ENCODE measurements at regions not wholly inside any gene's neighbourhood (a gene's known extent, or its start where the extent isn't known, plus 50 kb on each side); places are given as distances from the start of the nearest gene placed in this dataset.

GRCh38 chr3:75171630-75172230 lies 492.4 kb upstream of the FRG2C start:
- no peak overlapping the region for H3K27ac ChIP-seq
- TF ChIP-seq POLR2AphosphoS5 (IDR thresholded peaks at IDR 0.05) (no peak), CTCF (IDR thresholded peaks at IDR 0.05) (peak in 2 of 5 experiments; percentile 15 to 24), EP300 (IDR thresholded peaks at IDR 0.05; ENCODE audit: low read depth) (no peak), POLR2A (IDR thresholded peaks at IDR 0.05) (no peak)
- no peak for DNase-seq
- H3K4me3 ChIP-seq: no peak overlapping the region
- WGBS, 2 donors (ENCODE audit: low coverage in 1 of 2): 19 to 35% methylated on average over 2 of the region's 2 CpGs
- H3K36me3 ChIP-seq: no peaks in the 10 kb centered on the region
- in situ Hi-C loops (cut with MboI; ENCODE audit: low pct_ligation_motif_present in 1 of 4, low pct_unique_long_range_greater_than_20kb in 1 of 4, low sequenced_read_pairs in 3 of 4) (no loop called here), intact Hi-C loops (cut with DNase I; ENCODE audit: low total_unique reads) (no loop called here)
- H3K27me3 ChIP-seq: no peaks in the 10 kb centered on the region
- H3K4me1 ChIP-seq: no peaks in the 10 kb centered on the region
- no peaks in the 10 kb centered on the region for H3K9me3 ChIP-seq

GRCh38 chr3:75176937-75177336 lies 487.2 kb upstream of the FRG2C start:
- Histone ChIP-seq H3K9me3 (no peaks in the 10 kb centered on the region), H3K36me3 (no peaks in the 10 kb centered on the region), H3K27me3 (no peaks in the 10 kb centered on the region), H3K4me1 (no peaks in the 10 kb centered on the region), H3K4me3 (no peak overlapping the region), H3K27ac (no peak overlapping the region)
- in situ Hi-C loops (cut with MboI; ENCODE audit: low pct_ligation_motif_present in 1 of 4, low pct_unique_long_range_greater_than_20kb in 1 of 4, low sequenced_read_pairs in 3 of 4) (no loop called here), intact Hi-C loops (cut with DNase I; ENCODE audit: low total_unique reads) (no loop called here)
- no peak for DNase-seq
- WGBS, 2 donors (ENCODE audit: low coverage in 1 of 2): 37 to 62% methylated on average over 3 of the region's 3 CpGs
- no peak for TF ChIP-seq POLR2A (IDR thresholded peaks at IDR 0.05)

GRCh38 chr3:75180235-75180944 lies 483.7 kb upstream of the FRG2C start:
- Histone ChIP-seq H3K36me3 (no peaks in the 10 kb centered on the region), H3K4me1 (no peaks in the 10 kb centered on the region), H3K27ac (no peak overlapping the region), H3K4me3 (no peak overlapping the region), H3K9me3 (no peaks in the 10 kb centered on the region), H3K27me3 (no peaks in the 10 kb centered on the region)
- 76 to 93% methylated on average over 2 to 7 of the region's 7 CpGs for WGBS, 2 donors (ENCODE audit: low coverage in 1 of 2)
- intact Hi-C loops (cut with DNase I; ENCODE audit: low total_unique reads) (no loop called here), in situ Hi-C loops (cut with MboI; ENCODE audit: low pct_ligation_motif_present in 1 of 4, low pct_unique_long_range_greater_than_20kb in 1 of 4, low sequenced_read_pairs in 3 of 4) (no loop called here)
- no peak for TF ChIP-seq EP300 (IDR thresholded peaks at IDR 0.05; ENCODE audit: low read depth)
- no peak for TF ChIP-seq POLR2AphosphoS5 (IDR thresholded peaks at IDR 0.05)
- TF ChIP-seq POLR2A (IDR thresholded peaks at IDR 0.05): no peak
- no peak for TF ChIP-seq CTCF (IDR thresholded peaks at IDR 0.05)
- no peak for DNase-seq

GRCh38 chr3:75180945-75181298 lies 483.2 kb upstream of the FRG2C start:
- in situ Hi-C loops (cut with MboI; ENCODE audit: low pct_ligation_motif_present in 1 of 4, low pct_unique_long_range_greater_than_20kb in 1 of 4, low sequenced_read_pairs in 3 of 4): no loop called here
- no peak for TF ChIP-seq EP300 (IDR thresholded peaks at IDR 0.05; ENCODE audit: low read depth)
- no peak for TF ChIP-seq POLR2A (IDR thresholded peaks at IDR 0.05)
- no peak for TF ChIP-seq CTCF (IDR thresholded peaks at IDR 0.05)
- no peak for TF ChIP-seq POLR2AphosphoS5 (IDR thresholded peaks at IDR 0.05)
- 67% methylated on average over 1 of the region's 1 CpG for WGBS, 2 donors (ENCODE audit: low coverage in 1 of 2)
- Histone ChIP-seq H3K36me3 (no peaks in the 10 kb centered on the region), H3K27ac (no peak overlapping the region), H3K27me3 (no peaks in the 10 kb centered on the region), H3K4me3 (no peak overlapping the region), H3K4me1 (no peaks in the 10 kb centered on the region), H3K9me3 (no peaks in the 10 kb centered on the region)
- intact Hi-C loops (cut with DNase I; ENCODE audit: low total_unique reads): no loop called here
- DNase-seq: no peak
